T1000 (cell line): ENCODE measurements at regions not wholly inside any gene's neighbourhood (a gene's known extent, or its start where the extent isn't known, plus 50 kb on each side); places are given as distances from the start of the nearest gene placed in this dataset.

ENCODE experiments used
- DNase-seq: peaks from one replicate; lab custom pipeline; 2025; ENCODE audit warnings: mixed read lengths; lab: John Stamatoyannopoulos, UW

- DNase-seq: no peak
These were observed 249.0 kb downstream of the PTPRU start for GRCh38 chr1:29485096-29485925.

- no peak for DNase-seq
These were observed 246.7 kb downstream of the PTPRU start for GRCh38 chr1:29482991-29483390.

DNA sequence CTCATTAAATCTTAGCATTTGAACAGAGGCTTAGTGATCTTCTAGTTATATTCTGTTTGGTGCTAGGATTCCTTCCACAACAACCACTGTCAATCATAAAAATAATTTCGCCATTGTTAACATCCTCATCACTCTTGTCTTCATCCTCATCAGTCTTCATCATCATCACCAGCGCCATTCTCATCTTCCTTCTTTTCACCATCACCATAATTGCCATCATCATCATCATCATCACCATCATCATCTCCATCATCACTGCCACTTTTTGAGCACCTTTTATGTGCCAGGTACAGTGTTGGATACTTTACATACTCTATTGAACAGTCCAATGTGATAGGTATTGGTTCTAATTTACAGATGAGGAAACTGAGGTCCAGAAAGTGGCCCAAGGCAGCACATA is 245.7 kb downstream of the PTPRU start:
- DNase-seq: no peak

- DNase-seq: no peak
These were observed 244.7 kb downstream of the PTPRU start for GRCh38 chr1:29481031-29481430.

DNA sequence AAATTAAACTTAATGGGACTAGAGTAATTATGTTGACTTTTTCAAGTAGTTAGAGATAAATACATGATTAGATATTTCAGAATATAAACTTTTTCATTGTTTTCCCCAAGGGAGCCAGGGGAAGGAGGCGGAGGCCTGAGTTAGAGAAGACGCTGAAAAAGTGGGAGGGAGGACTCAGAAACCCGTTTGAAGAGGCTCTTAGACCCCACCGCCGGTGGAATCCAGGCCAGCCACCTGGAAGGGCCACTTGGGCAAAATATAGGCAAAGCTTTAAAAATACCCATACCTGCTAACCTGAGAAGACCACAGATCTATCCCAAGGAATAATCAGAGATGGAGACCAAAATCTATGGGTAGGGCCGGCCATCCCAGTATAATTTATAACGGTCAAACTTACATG is 242.6 kb downstream of the PTPRU start:
- DNase-seq: no peak

DNA sequence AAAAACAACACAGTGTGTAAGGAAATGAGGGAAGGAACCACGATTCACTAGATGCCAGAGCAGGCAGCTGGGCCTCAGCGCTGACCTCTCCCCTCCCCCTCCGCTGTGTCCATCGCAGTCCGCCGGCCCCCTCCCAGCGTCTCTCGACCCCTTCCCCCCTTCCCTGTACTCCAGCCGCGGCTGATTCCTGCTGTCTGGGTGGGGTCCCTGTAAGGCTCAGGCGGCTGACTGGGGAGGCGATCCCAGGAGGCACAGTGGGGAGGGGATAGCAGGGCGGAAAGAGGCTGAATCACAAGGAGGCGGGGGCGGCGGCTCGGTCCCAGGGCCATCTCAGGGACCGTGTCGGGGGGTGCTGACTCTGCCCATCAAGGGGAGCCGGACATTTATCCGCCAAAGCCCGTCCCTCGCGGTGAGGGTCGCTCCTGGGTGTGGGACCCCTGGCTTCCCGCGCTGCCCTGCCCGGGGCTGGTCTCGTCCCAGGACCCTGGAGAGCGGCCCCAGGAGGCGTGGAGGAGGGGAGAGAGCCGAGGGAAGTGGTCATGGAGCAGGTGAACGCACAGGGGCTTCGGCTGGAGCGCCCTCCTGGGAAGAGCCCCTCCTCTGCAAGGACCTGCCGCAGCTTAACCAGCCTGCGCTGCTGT is 241.9 kb downstream of the PTPRU start:
- no peak for DNase-seq

DNA sequence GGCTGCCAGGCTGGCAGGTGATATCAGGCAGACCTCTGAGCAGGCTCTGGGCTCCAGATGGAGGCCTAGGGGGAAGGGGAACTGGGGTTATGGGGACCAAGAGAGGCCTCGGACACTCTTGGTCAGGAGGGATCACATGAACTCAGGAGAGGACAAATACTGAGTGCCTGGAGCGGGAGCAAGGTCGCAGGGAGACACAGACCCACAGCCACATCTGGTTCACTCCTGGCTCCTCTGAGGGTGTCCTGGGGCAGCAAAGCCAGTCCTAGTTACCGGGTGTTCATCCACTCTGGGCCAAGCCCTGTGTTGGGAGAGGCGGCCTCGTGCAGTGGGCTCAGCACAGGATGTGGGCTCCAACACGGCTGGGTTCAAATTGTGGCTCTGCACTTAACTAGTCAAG is 239.0 kb downstream of the PTPRU start:
- no peak for DNase-seq

DNA sequence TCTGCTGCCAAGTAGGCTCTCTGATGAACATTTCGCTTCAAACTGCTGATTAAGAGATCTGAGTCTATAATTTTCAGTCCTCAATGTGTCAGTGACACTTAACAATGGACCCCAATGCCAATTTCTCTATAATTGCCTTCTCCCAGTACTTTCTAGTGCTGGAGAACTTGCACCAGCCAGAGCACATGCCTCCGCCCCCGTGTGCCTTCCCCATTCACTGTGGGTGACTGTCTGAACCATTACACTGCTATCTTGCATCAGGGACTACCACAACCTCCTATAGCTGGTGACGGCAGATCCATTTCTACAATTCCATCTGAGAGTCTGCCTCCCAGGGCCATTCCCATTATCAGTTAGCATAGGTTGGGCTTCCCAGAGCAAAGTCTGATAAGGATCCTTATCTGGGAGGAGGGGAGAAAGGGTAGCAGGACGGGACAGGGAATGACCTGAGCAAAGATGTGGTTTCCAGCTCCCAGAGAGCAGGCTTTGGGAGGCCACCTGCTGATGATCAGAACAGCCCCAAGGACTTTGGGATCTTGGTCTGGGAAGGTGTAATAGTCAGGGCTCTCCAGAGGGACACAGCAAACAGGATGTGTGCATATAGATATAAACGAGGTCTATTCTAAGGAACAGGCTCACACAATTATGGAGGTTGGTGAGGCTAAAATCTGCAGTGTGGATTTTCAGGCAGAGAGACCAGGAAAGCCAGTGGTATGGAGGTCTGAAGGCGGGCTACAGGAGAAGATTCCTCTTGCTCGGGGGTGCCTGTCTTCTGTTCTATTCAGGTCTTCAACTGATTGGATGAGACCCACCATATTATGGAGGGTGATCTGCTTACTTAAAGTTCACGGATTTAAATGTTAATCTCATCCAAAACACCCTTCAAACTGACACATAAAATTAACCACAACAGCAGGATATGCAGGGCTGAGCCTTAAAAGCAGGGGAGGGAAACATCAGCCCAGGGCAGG is 238.2 kb downstream of the PTPRU start:
- DNase-seq: no peak

DNA sequence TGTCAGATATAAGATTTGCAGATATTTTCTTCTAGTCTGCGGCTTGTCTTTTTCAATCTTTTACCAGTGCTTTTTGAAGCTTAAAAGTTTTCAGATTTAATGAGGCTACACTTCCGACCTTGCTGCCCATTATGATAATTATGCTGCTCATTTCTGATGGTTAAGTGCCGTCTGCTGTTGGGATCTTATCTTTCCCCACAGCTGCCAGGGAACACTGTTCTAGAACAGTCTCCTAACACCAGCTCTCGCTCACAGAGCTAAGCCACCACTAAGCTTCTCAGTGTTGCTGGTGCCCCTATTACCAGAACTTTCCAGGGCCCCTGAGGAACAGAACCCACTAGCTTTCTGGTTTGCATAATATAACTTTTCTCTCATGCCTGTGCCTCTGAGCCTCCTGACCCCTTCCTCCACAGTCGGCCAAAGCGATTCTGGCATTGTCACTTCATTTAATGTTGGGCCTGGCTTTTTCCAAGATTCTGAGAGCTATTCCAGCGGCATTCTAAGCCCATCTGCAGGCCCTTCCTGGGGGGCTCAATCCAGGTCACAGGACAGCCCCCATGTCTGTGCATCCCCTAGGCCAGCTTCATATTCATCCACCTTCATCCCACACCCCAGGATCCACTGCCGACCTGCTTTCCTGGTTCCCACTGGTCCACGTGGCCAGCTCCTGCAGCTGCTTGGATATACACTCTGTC is 237.0 kb downstream of the PTPRU start:
- no peak for DNase-seq

DNA sequence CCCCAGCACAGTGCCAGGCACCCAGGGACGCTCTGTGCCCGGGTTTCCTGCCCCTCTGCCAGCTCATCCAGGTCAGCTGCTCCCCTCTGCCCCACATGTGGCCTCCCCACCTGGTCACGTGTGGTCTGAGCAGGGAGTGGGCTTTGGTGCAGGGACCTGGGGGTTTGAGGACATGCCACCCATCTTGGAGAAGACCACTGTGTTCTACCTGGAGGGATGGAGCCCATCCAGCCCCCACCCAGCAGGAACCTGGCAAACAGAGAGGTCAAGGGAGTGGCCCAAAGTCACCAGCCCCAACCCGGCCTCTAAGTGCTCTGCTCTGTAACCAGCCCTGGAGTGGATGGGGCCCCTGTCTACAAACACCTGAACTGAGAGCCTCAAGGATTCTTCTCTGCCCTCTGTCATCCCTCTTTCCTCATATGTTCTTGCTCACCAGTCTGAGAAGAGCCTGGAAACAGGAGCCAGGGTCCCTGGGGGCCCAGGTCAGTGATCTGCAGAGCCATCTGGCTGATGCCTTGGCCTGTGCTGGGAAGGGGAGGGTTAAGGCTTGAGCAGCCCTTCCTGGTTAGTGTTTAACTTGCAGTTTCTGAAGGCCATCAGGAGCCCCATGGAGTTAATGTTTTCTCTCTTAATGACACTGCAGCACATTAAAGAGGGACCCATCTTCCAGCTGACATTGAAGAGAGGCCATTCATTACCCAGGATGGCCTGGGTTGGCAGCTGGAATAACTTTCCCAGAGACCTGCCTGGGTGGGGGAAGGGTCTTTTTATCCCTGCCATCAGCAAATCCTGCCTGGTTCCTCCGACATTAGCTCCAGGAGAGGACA is 235.4 kb downstream of the PTPRU start:
- no peak for DNase-seq

GRCh38 chr1:29470788-29471119 is 234.4 kb downstream of the PTPRU start:
- DNase-seq: no peak

DNA sequence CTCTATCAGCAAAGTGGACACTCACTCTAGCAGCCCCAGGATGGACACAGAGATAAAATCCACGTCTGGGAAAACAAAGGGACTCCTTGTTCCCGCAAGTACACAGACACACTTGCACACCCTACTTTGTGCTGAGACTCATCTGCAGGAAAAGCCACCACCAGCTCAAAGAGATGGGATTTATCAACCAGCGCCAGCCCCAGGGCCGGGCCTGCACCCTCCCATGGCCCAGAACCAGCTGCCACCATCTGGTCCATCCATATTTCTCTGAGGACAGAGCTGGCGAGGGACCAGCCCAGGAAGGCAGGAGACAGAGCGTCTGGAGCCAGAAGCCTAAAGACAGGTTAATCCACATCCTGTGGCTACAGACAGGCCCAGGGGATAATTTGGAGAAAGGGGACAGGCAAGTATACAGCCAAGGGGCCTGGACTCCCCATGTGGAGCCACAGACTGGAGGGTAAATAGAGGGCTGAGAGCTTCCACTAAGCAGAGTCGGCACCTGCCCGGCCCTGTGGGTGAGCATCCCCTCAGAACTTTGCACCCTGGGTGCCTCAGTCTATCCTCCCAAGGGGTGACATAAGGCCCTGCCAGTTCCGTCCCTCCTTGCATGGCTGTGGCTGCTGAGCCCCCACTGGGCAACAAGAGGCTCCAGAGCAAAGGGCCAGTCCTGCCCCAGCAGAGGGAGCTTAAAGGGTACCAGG is 233.9 kb downstream of the PTPRU start:
- no peak for DNase-seq

GRCh38 chr1:29469457-29469856 is 233.1 kb downstream of the PTPRU start:
- no peak for DNase-seq

- no peak for DNase-seq
These were observed 231.9 kb downstream of the PTPRU start for GRCh38 chr1:29467989-29468900.

GRCh38 chr1:29466258-29466657 is 229.9 kb downstream of the PTPRU start:
- DNase-seq: no peak

DNA sequence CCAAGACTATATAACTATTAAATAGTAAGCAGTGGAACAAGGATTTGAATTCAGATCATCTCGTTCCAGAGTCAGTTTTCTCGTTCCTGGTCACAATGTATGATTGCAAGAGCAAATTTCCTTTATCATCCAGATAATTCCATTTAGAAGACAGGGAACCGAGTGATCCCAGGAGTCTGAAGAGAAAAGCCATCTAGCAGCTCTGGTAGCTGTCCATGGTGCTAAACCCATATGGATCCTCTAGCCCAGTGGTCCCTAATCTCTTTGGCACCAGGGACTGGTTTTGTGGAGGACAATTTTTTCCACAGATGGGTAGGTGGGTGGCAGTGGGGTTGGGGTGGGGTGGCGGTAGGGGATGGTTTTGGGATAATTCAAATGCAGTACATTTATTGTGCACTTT is 229.4 kb downstream of the PTPRU start:
- no peak for DNase-seq

GRCh38 chr1:29462096-29462495 is 225.8 kb downstream of the PTPRU start:
- no peak for DNase-seq

DNA sequence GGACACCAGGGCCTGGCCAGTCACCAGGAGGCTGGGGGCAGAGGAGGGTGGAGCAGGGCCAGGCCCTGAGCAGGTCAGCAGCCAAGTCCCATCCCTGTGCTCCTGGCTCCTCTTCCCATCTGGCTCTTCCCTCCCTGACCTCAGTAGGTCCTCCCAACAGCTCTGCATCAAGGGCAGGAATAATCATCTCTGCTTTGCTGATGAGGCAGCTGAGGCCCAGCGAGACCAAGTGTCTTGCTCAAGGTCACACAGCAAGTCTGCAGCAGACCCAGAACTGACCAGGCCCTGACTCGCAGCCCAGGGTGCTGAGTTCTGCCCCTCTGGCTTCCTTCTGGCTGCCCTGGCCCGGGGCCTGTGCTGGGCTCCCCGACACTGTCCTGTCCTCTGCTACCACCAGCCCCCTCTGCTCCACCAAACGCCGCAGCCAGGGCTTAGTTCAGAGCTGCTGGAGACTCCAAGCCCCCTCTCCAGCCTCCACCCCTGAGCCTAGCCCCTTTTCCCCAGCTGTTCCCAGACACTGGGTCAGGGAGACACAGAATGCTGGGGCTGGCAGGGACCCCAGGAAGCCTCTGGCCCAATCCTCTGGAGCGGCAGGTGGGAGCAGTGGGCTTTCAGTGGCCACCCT is 224.9 kb downstream of the PTPRU start:
- DNase-seq: no peak

DNA sequence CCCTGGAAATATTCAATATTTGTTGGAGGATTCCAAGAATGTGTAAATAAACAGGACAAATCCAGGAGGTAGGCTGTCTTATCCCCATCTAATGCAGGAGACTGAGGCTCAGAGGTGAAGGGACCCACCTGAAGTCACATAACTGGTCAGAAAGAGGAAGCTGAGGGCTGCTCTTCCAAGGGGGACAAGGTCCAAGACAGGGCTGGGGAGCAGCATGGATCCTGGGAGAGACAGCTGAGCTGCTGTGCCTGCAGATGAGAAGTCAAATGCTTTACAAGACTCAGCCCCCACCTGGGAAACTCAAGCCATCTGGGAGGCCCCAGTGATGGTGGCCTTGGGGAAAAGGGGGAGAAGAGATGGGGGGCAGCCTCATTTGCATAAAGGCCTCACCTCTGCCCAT is 224.4 kb downstream of the PTPRU start:
- no peak for DNase-seq
